Large intestine (tissue), 3 donors: ENCODE measurements at regions not wholly inside any gene's neighbourhood (a gene's known extent, or its start where the extent isn't known, plus 50 kb on each side); places are given as distances from the start of the nearest gene placed in this dataset.

Experiments
- DNase-seq, 2 donors: peaks; one replicate each; pipeline versions ENCODE4 v3.0.0 to v3.0.0-alpha.2; 2013
- H3K27ac ChIP-seq: one replicate; pipeline ENCODE4 v1.5.1; 2013; ENCODE audit warnings: low read length
- H3K27me3 ChIP-seq: 2 replicates; pipeline ENCODE4 v1.6.1; 2013; ENCODE audit warnings: low read length; ENCODE audit not compliant: control insufficient read depth, insufficient read depth
- H3K36me3 ChIP-seq: 2 replicates; pipeline ENCODE4 v1.6.1; 2013; ENCODE audit warnings: low read length; ENCODE audit not compliant: control insufficient read depth, insufficient read depth
- H3K4me1 ChIP-seq: one replicate; pipeline ENCODE4 v1.6.1; 2013; ENCODE audit warnings: low read length; ENCODE audit not compliant: control insufficient read depth, insufficient read depth
- H3K4me3 ChIP-seq: one replicate; pipeline ENCODE4 v1.5.1; 2013; ENCODE audit warnings: low read length
- H3K9me3 ChIP-seq: one replicate; pipeline ENCODE4 v1.6.1; 2013; ENCODE audit warnings: mild to moderate bottlenecking, low read depth, low read length, moderate library complexity; ENCODE audit not compliant: control insufficient read depth
- WGBS: methylation state at CpG from one replicate; pipeline ENCODE4 v1.1.5; 2013; ENCODE audit warnings: low lambda C conversion rate; ENCODE audit not compliant: insufficient coverage; 5-methylcytosine and 5-hydroxymethylcytosine counted together

GRCh38 chr13:33616130-33616529 is 201.8 kb upstream of the RFC3 start:
- Histone ChIP-seq H3K4me1 (no peaks in the 10 kb centered on the region), H3K27ac (no peak overlapping the region), H3K36me3 (no peaks in the 10 kb centered on the region), H3K9me3 (no peaks in the 10 kb centered on the region), H3K4me3 (no peak overlapping the region), H3K27me3 (no peaks in the 10 kb centered on the region)
- WGBS: 91% methylated on average over 1 of the region's 2 CpGs
- no peak for DNase-seq

DNA sequence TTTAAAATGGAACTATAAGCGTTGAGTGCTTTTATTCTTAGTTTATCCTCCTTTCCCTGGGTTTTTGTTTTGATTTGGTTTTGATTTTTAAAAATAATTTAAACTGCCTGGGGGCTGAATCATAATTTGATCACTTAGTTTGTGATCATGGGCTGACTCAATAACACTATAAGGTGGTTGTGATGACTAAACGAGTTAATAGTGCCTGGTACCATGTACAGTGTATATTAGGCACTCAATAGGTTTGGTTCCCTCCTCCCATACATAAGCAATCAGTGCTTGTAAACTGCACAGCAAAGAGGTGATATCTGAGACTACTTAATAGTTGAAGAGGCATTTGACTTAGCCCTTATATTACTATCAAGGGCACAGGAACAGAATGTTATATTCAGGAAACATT is 200.9 kb upstream of the RFC3 start:
- no peaks in the 10 kb centered on the region for H3K36me3 ChIP-seq
- no peaks in the 10 kb centered on the region for H3K27me3 ChIP-seq
- no CpG with 5 or more reads among the region's 2 CpGs for WGBS

GRCh38 chr13:33624253-33624652 is 193.7 kb upstream of the RFC3 start:
- no peak overlapping the region for H3K4me3 ChIP-seq
- no peak overlapping the region for H3K27ac ChIP-seq
- no CpG with 5 or more reads among the region's 3 CpGs for WGBS
- no peaks in the 10 kb centered on the region for H3K27me3 ChIP-seq
- no peaks in the 10 kb centered on the region for H3K9me3 ChIP-seq
- H3K36me3 ChIP-seq: no peaks in the 10 kb centered on the region
- no peak for DNase-seq
- H3K4me1 ChIP-seq: no peaks in the 10 kb centered on the region

More for the DNA sequence above, 200.9 kb upstream of the RFC3 start:
- DNase-seq: no peak
- Histone ChIP-seq H3K27ac (no peak overlapping the region), H3K4me1 (no peaks in the 10 kb centered on the region), H3K4me3 (no peak overlapping the region), H3K9me3 (no peaks in the 10 kb centered on the region)

DNA sequence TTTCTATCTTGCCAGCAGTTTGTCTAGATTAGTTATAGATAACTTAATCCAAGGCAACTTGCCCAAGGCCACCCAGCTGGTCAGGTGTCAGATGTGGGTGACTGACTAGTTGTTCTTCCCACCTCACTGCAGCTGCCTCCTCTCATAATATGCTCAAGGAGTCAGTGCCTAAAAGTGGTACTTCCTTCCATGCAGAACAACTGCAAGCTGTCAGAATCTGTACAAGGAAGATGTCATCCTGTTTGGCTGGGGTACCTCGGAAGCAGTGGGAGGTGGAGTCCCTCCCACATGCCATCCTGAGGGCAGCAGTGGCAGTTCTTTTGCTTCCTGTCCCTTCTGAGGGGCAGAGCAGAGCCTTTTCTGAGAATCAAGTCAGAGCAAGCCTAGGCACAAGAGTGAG is 193.2 kb upstream of the RFC3 start:
- no peak for DNase-seq
- WGBS: no CpG with 5 or more reads among the region's 1 CpG
- H3K4me1 ChIP-seq: no peaks in the 10 kb centered on the region
- no peaks in the 10 kb centered on the region for H3K36me3 ChIP-seq
- no peak overlapping the region for H3K27ac ChIP-seq
- H3K27me3 ChIP-seq: no peaks in the 10 kb centered on the region
- no peak overlapping the region for H3K4me3 ChIP-seq
- H3K9me3 ChIP-seq: no peaks in the 10 kb centered on the region

DNA sequence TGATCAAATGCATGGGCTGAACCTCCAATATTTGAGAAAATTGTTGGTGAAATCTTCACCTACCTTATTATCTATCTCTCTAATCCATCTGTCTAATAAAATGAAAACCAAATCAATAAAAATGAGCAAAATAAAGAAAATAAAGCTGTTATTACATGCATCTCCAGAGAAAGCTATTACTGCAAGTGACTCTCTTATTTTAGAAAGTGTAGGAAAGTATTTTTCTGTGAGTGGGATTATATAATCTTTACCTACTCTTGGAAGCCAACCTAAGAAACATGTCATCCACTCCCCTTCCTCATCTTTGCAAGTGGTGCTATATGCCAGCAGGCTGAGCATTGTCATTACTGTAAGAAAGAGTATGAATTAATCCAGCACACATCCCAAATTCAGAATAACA is 191.5 kb upstream of the RFC3 start:
- no peak overlapping the region for H3K4me3 ChIP-seq
- no peak for DNase-seq
- no peaks in the 10 kb centered on the region for H3K36me3 ChIP-seq
- H3K9me3 ChIP-seq: no peaks in the 10 kb centered on the region
- H3K4me1 ChIP-seq: no peaks in the 10 kb centered on the region
- no peak overlapping the region for H3K27ac ChIP-seq
- no peaks in the 10 kb centered on the region for H3K27me3 ChIP-seq

- DNase-seq: no peak
- WGBS: no CpG with 5 or more reads among the region's 6 CpGs
- H3K4me3 ChIP-seq: no peak overlapping the region
- no peaks in the 10 kb centered on the region for H3K9me3 ChIP-seq
- no peaks in the 10 kb centered on the region for H3K4me1 ChIP-seq
- no peaks in the 10 kb centered on the region for H3K27me3 ChIP-seq
- H3K36me3 ChIP-seq: no peaks in the 10 kb centered on the region
- no peak overlapping the region for H3K27ac ChIP-seq
These were observed 189.3 kb upstream of the RFC3 start for GRCh38 chr13:33628662-33629061.

GRCh38 chr13:33629605-33630360 is 188.2 kb upstream of the RFC3 start:
- no peak for DNase-seq
- H3K4me3 ChIP-seq: no peak overlapping the region
- H3K36me3 ChIP-seq: no peaks in the 10 kb centered on the region
- WGBS: 93% methylated on average over 2 of the region's 4 CpGs
- H3K27ac ChIP-seq: no peak overlapping the region
- no peaks in the 10 kb centered on the region for H3K9me3 ChIP-seq
- H3K4me1 ChIP-seq: no peaks in the 10 kb centered on the region
- H3K27me3 ChIP-seq: no peaks in the 10 kb centered on the region

DNA sequence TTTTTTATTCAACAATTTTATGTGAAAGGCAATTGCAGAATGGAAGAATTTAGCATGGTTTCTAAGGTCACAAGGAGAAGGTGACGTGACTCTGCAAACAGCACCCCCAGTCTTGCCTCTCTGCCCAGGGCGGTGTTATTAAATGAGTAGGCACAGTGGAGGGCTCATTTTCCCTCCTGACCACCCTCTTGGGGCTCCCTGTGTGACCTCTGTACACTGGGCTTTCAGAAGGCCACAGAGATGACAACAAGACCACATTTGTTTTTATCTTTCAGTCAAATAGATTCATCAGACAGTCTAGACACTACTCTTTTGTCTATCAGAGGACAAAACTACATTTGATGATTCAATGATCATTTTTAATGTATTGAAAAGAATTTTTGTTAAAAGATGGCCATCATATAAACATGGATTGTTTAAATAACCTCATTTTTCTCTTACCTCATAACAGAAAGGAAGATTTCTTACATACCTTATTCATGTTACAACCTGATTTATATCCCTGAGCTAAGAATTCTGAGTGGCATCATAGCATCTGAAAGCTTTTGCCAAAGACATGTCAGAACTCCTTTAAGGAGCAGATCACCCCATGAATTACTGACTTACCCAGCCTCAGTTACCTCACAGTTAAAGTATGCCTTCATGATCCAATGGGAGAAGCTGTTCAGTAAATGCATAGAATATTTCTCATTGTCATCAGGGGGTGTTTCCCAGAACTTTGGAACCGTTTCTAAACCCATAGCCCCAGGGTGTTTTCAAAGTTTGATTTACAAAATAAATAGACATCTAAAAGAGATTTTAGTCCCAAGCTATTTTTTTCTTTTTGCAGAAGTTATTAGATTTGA is 184.0 kb upstream of the RFC3 start:
- Histone ChIP-seq H3K27me3 (no peaks in the 10 kb centered on the region), H3K4me1 (peaks cover 10% of the 10 kb centered on the region), H3K36me3 (no peaks in the 10 kb centered on the region), H3K9me3 (no peaks in the 10 kb centered on the region), H3K4me3 (no peak overlapping the region), H3K27ac (no peak overlapping the region)
- 0% methylated on average over 1 of the region's 3 CpGs for WGBS
- DNase-seq: no peak

DNA sequence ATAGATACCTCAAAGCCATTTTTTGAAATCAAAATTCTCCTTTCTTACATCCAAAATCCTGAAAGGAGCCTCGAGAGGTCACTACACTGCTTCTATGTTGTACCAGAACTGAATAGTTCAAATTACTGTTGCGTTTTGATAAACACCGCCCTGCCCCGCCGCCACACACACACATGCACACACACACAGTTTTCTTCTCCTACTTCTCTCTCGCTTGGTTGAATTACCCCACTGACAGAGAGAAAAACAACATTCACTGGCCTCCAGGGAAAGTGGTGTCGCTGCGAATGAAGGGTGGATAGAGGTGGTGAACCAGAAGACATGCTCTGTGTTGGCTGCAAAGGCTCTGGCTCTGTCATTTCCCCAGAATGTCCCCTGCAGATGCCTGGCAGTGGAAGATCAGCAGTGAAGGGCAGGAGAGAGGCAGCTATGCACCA is 183.4 kb upstream of the RFC3 start:
- Histone ChIP-seq H3K27me3 (no peaks in the 10 kb centered on the region), H3K4me3 (no peak overlapping the region), H3K27ac (no peak overlapping the region), H3K36me3 (no peaks in the 10 kb centered on the region), H3K9me3 (no peaks in the 10 kb centered on the region), H3K4me1 (peaks cover 15% of the 10 kb centered on the region)
- no peak for DNase-seq
- WGBS: 80% methylated on average over 1 of the region's 8 CpGs

- DNase-seq: peak in 1 of 2 donors; percentile 55
- no peaks in the 10 kb centered on the region for H3K36me3 ChIP-seq
- H3K4me1 ChIP-seq: peaks cover 32% of the 10 kb centered on the region
- H3K4me3 ChIP-seq: no peak overlapping the region
- H3K9me3 ChIP-seq: no peaks in the 10 kb centered on the region
- H3K27ac ChIP-seq: no peak overlapping the region
- no peaks in the 10 kb centered on the region for H3K27me3 ChIP-seq
- WGBS: no CpG with 5 or more reads among the region's 5 CpGs
These were observed 181.7 kb upstream of the RFC3 start for GRCh38 chr13:33636243-33636642.
